IPS-NIHi7 (cell line): ENCODE measurements at regions not wholly inside any gene's neighbourhood (a gene's known extent, or its start where the extent isn't known, plus 50 kb on each side); places are given as distances from the start of the nearest gene placed in this dataset.
"Not testable (repeated sequence)": the region's sequence is repeated elsewhere in the genome, so short reads cannot be mapped to it uniquely, and the experiment has no call there.

Experiments
- DNase-seq: peaks from one replicate; pipeline ENCODE4 v3.0.0; 2012; ENCODE audit warnings: mixed read lengths; ENCODE audit errors: extremely low spot score

DNA sequence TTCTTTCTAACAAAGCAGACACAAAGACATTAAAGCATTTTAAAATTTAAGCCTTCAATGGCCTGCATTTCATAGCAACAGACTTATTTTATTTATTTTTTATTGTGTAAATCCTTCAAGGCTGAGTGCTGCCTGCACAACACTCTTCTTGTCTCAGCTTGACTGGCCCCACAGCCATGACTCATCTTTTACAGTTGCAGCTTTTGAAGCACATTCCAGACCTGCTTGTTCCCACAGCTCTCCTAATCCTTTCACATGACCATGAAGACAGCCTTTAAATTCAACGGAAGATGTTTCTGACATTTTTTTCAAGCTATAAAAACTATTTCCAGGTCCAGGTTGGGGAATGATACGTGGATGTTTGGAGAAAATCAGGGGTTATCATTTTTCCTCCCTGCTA is 276.9 kb upstream of the TACR3 start:
- peak; percentile 81 for DNase-seq

DNA sequence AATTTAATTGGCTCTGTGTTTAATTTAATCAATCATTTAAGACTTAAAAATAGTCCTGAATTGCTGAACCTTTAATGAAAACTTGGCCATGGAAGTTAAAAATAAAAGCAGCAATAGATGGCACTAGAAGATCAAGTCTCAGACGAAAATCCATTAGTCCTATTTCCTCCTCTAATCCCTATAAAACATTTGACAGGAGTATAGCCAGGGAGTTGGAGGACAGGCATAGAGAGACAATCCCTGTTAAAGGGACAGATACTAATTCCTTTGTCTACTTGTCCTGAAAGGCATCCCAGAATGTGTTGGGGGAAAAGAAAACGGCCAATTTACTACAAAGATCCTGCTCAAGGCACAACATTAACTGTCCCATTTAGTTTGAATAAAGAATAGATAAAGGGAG is 276.3 kb upstream of the TACR3 start:
- DNase-seq = peak; percentile 12

DNA sequence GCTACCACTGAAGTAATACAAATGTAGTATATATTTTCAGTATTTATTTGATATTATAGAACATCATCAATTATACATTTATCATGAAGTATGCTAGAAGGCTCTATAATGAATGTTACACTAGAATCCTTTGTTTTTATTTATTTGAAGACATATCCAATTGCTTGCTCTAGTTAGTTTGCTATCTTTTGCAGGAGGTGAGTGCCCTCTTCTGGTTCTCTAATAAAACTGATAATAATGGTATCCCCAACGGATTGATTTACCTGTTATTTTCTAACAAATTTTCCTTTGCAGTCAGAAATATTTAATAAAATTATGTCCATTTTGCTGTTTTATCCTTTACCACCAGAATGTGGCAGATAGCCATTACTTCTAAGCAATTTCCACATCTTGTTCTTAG is 274.3 kb upstream of the TACR3 start:
- DNase-seq = peak; percentile 12

DNA sequence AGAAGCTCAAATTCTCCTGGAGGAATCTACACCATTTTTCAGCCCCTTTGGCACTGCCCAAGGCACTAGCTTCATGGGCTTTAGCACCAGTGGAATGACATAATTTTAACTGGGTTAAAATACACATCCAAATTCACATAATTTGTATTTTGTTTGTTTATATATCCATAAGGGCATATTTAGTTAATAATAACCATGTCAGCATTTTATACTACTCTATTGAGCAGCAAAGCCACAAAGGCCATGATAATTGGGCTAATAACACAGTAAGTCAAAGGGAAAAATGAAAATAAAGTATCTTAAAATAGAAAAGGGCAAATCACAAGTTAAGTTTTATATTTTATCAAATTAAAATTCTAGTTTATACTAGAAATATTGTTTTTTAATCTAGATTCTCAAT is 262.7 kb upstream of the TACR3 start:
- no peak for DNase-seq

DNA sequence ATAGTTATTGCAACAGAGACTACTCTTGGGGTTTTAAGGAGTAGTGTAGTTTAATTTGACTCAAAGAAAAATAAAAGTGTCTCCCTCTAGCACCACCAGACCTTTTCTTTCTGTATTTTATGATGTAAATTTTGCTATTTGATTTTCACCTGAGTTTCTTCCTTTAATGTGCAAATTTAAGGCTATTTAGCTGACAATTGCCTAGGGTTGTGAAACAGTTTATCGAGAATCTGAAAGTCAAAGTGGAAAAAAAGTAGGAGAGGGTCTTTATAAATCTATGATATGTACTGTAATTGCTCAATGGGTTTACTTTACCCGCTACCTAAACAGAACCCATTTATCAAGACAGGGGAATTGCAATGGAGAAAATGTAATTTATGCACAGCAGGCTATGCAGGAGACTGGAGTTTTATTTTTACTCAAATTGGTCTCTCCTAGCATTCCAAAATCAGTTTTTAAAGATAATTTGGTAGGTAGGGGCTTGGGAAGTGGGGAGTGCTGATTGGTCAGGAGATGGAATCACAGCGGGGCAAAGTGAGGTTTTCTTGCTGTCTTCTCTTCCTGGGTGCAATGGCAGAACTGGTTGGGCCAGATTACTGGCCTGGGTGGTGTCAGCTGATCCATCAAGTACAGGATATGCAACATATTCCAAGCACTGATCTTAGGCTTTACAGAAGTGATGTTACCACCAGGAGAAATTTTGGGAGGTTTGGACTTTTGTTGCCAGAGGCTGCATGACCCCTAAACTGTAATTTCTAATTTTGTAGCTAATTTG is 228.6 kb upstream of the TACR3 start:
- DNase-seq = no peak

GRCh38 chr4:103947617-103948016 is 227.8 kb upstream of the TACR3 start:
- DNase-seq = no peak

GRCh38 chr4:103946621-103947268 is 227.0 kb upstream of the TACR3 start:
- DNase-seq = not testable (repeated sequence)

DNA sequence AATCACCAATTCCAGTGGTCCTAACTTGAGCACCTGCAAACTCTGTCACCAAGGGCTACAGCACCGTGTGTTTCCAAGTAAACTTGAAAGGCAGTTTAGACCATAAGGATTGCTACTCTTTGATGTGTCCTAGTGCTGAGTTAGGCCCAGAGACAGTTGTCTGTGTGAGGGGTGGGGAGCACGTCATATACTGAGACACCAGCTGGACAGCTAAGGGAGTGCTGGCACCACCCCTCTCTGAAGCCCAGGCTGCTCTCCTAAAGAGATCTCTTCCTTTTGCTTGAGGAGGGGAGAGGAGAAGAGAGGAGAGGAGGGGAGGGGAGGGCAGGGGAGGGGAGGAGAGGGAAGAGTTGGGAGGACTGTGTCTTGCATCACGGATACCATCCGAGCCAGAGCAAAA is 218.7 kb upstream of the TACR3 start:
- DNase-seq = no peak

GRCh38 chr4:103936653-103937145 is 216.9 kb upstream of the TACR3 start:
- DNase-seq = no peak

DNA sequence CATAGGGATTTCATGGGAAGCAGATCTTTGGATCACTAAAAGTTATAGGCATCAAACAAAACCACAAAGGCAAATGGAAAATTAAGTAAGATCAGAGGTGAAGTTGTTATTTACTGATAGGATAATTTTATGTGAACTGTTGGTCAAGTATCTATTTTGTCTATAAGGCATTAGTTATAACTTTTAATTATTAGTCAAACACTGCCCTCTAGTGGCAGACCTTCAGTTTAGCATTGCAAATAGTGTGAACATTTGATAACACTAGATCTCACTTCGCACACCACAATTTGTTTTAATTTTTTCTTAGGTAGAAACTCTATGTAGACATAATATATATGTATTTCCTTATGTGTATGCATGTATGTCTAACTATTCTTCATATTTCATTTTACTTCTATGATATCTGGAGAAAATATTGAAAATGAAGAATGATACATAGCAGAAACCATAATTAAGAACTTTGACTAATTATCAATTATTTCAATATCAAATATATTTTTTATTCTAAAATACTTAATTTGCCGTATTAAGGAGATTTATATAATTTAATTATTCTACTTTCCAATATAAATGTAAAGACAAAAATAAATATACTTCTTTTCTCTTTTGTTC is 214.5 kb upstream of the TACR3 start:
- DNase-seq = peak; percentile 17

DNA sequence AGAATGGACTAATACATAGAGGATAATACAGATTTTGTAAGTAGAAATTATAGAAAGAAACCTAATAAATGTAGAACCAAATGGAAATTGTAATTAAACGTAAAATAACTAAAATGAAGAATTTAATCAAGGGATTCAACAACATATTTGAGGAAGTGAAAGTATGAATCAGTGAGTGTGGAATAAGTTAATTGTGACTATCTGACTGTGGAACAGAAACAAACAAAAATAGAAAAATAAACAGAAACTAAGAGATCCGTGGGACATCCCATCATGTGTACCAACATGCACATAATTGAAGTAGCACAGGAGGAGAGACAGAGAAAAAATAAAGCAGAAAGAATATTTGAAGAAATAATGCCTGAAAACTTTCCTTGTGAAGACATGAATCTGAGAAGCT is 208.6 kb upstream of the TACR3 start:
- no peak for DNase-seq

GRCh38 chr4:103923551-103923950 is 203.8 kb upstream of the TACR3 start:
- DNase-seq = no peak

GRCh38 chr4:103918214-103918613 is 198.4 kb upstream of the TACR3 start:
- no peak for DNase-seq

DNA sequence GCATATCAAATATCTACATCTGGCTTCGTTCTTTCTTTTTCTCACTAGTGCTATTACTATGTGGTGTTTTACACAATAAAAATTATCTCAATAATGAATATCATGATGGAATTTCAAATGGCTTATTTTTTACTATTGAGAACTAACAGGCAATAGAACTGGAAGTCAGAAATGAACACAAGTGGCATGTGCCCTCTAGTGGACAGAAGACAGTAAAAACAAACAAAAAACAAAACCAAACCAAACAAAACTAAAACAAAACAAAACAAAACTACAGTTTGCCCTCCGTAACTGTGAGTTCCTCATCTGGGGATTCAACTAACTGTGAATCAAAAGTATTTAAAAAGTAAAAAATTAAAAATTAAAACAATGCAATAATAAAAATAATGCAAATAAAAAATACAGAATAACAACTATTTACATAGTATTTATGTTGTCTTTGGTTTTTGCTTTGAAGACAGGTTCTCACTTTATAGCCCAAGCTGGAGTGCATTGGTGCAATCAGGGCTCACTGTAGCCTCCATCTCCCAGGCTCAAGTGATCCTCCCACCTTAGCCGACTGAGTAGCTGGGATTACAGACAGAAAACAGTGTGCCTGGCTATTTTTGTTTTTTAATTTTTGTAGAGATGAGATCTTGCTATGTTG is 195.6 kb upstream of the TACR3 start:
- peak; percentile 16 for DNase-seq

- DNase-seq = no peak
These were observed 187.6 kb upstream of the TACR3 start for GRCh38 chr4:103907414-103907813.

DNA sequence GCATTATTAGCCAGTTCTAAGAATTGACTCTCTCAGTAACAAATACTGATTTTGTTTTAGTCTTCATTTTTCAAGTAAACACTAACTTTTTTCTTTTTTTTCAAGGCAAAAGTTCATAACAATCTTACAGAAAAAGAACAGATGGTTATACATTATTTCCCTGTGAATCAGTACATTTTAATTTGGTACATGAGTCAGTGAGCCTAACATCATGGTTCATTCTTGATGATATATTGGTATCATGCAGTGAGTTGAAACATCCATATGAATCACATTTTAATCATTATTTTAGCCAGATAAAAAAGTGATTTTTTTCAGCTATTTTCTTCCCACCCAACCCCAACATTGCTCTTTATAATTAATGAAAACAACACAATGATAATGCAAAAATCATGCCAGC is 184.3 kb upstream of the TACR3 start:
- no peak for DNase-seq

DNA sequence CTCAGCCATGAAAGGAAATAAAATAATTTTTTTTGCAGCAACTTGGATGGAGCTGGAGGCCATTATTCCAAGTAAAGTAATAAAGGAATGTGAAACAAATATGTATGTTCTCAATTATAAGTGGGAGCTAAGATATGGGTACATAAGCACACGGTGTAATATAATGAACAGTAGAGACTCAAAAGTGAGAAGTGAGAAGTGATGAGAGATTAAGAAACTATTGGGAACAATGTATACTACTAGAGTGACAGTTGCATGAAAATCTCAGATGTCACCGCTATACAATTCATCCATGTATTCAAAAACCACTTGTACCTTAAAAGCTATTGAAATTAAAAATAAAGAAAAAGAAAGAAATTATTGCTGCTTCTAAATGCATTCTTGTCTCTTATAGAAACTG is 182.9 kb upstream of the TACR3 start:
- no peak for DNase-seq

- no peak for DNase-seq
These were observed 176.2 kb upstream of the TACR3 start for GRCh38 chr4:103895876-103896465.

GRCh38 chr4:103892586-103892985 is 172.8 kb upstream of the TACR3 start:
- DNase-seq = no peak

DNA sequence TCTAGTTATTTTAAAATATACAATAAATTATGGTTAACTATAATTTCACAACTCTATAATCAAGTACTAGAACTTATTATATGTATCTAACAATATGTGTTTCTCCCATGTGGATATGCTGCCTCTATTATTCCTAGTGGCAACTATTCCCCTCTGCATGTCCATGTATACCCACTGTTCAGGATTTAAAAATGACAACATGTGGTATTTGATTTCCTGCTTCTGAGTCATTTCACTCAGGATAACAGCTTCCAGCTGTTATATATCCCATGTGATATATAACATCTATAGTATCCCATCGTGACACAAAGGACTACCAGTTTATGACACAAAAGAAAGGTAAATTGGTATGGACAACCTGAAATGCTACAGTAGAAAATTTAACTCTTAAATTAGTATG is 167.4 kb upstream of the TACR3 start:
- no peak for DNase-seq

DNA sequence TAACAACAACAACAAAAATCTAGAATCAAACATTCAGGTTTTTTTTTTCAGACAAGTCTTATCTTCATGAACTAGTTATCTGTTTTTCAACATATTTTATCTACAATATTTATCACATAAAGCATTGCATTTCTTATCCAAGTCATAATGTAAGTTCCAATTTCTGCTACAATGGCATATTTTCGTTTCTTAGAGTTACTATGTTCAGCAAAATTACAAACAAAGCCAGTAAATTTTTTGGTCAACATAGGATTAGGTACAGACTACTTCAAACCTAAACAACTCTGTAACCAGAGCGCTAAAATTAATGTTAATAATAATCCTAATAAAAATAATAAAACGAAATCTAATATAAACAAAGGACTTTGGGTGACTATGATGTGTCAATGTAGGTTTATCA is 165.4 kb upstream of the TACR3 start:
- DNase-seq = no peak

DNA sequence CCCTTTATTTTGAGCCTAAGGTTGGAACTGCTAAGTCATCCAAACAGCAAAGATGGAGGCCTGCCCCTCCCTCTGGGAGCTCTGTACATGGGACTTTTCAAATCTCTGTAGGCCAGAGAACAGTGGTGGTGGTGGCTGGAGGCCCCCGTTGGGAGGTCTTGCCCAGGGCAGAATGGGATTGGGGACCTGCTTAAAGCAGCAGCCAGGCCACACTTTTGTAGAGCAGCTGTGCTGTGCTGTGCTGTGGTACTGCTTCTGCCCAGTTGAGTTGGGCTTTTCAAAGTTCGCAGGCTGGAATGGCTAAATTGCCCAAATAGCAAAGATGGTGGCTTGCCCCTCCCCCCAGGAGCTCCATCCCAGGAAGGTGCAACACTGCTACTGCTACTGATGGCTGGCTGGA is 147.5 kb upstream of the TACR3 start:
- no peak for DNase-seq
